NCI-H128 (cell line): ENCODE measurements at regions not wholly inside any gene's neighbourhood (a gene's known extent, or its start where the extent isn't known, plus 50 kb on each side); places are given as distances from the start of the nearest gene placed in this dataset.
"Not testable (repeated sequence)": the region's sequence is repeated elsewhere in the genome, so short reads cannot be mapped to it uniquely, and the experiment has no call there.

Source experiments
- DNase-seq: peaks from one replicate; lab custom pipeline; 2025; ENCODE audit not compliant: unreplicated experiment; lab: John Stamatoyannopoulos, UW

DNA sequence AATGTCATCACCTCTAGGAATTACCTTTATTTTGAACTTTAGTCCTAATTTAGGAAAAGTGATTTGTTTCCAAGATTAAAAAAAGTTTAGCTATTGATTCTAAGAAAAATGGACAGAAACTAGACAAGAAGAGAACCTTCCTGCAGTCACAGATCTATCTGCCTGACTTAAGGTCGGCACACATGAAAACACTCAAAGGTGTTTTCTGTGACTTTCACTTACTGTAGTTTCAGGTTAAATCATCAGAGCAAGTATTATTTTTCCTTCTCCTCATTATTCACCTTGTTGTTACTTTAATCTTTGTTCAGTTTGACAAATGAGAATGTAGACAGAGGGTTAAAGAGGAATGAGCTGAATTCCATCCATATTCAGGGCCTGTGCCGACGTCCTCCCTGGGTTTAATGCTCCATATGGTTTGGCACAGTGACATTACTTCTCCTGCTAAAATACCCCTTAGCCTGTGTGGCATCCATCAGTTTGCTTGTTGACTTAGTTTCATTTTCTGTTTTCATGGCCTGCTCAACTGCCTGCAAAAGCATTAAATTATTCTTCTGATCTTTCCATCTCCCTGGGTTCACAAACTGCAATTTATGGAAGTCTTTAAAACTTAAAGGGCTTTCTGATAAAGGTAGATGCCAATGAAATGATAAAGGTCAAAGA, 352.7 kb downstream of the NKX6-1 start:
- DNase-seq = no peak

DNA sequence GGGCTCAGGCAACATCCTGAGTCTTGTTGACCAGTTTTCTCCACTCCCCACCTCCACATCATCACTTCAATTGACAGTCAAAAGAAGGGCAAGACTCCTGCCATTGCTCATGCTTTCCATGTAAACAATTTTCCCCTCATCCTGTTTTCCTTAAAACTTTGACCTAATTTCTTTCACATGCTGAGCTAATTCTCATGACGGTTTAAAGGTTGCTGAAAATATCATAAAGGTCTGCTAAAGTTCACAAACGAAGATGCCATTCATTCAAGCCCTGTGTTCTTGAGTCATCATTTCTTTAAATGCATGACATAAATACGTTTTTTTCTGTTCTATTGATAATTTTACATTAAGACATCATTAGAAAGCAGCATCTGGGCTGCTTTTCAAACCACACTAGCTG, 353.9 kb downstream of the NKX6-1 start:
- DNase-seq = no peak

DNA sequence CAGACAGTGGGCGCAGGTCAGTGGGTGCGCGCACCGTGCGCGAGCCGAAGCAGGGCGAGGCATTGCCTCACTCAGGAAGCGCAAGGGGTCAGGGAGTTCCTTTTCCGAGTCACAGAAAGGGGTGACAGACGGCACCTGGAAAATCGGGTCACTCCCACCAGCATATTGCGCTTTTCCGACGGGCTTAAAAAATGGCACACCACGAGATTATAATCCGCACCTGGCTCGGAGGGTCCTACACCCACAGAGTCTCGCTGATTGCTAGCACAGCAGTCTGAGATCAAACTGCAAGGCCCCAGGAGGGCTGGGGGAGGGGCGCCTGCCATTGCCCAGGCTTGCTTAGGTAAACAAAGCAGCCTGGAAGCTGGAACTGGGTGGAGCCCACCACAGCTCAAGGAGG, 372.2 kb downstream of the NKX6-1 start:
- not testable (repeated sequence) for DNase-seq

DNA sequence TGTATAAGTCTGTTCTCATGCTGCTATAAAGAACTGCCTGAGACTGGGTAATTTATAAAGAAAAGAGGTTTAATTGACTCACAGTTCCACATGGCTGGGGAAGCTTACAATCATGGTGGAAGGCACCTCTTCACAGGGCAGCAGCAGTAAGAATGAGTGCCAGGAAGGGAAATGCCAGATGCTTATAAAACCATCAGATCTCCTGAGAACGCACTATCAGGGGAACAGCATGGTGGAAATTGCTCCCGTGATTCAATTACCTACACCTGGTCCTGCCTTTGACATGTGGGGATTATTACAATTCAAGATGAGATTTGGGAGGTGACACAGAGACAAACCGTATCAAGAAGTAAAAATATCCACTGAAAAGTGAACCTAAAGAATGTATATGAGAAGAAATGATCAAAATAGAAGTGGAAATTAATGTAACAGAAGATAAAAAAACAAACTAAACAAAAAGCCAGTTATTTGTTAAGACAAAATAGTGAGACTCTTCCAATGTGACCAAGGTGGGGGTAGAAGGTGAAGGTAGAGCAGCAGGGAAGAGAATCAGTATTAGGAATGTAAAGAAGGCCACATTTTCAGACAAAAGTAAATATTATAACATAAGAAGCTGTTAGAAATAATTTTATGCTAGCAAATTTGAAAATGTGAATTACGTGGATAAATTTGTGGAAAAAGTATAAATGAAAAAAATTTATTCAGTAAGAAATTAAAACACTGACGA, 372.9 kb downstream of the NKX6-1 start:
- no peak for DNase-seq

DNA sequence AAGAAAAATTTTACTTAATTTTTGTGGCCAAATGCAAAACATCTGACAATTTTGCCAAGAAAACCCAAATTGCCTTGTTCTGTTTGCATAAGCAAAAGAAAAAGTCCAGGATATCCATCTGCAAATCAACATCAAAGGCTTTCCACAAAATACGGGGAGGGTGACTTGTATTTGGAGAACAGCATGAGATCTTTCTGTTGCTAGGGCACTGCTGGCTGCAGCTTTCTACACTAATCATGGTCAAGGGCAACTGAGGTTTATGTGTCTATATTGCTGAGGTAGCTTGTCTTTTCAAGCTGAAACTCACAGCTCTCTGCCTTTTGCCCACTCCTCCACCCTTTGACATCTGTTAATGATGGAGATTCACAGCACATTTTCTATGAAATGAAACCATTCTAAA, 389.1 kb downstream of the NKX6-1 start:
- DNase-seq = no peak

DNA sequence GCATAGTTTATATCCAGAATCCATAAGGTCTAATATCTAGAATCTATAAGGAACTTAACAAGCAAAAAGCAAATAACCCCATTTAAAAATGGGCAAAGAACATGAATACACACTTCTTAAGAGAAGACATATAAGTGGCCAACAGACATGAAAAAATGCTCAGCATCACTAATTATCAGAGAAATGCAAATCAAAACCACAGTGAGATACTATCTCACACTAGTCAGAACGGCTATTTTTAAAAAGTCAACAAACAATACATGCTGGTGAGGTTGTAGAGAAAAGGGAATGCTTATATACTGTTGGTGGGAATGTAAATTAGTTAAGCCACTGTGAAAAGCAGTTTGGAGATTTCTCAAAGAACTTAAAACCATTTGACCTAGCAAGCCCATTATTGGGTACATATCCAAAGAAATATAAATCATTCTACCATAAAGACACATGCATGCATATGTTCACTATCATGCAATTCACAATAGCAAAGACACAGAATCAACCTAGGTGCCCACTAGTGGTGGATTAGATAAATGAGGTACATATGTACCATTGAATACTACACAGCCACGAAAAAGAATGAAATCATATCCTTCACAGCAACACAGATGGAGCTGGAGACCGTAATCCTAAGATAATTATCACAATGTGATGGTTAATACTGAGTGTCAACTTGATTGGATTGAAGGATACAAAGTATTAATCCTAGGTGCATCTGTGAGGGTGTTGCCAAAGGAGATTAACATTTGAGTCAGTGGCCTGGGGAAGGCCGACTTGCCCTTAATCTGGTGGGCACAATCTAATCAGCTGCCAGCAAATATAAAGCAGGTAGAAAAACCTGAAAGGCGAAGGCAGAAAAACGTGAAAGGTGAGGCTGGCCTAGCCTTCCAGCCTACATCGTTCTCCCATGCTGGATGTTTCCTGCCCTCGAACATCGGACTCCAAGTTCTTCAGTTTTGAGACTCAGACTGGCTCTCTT, 397.2 kb downstream of the NKX6-1 start:
- DNase-seq = not testable (repeated sequence)

DNA sequence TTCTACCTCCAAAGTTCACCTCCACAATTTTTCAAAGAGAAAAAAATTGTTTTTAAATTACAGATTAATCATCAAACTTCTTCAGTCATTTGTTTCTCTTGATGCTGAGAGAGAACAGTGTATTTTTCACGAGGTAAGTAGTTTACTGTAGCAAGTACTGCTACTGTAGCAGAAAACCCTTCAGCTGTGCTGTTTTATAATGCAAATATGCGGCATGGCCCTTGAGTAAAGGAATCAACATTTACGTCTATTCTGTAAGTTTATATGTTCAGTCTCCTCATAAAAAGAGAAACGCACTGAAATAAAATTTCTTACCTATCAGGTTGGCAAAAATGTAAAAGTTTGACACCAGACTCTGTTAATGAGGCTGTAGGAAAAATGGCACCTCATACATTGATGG, 399.0 kb downstream of the NKX6-1 start:
- DNase-seq = no peak

DNA sequence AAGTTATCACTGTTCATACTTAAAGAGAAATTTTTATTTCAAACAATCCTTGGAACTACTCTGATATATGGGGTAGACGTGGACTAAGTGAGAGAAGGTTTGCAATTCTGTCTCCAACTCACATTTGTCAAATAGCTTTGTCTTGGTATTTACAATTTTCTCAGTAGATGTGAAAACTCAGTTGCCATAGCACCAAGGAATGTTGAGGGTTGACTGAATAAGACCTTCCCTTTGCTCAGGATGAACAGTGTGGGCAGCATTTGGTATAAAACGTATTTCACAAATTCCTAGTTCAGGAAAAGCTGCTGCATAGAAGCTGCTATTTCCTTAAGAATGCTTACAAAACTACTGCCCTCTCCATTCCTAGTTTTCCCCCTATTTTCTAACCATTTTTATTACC, 399.5 kb downstream of the NKX6-1 start:
- no peak for DNase-seq

DNA sequence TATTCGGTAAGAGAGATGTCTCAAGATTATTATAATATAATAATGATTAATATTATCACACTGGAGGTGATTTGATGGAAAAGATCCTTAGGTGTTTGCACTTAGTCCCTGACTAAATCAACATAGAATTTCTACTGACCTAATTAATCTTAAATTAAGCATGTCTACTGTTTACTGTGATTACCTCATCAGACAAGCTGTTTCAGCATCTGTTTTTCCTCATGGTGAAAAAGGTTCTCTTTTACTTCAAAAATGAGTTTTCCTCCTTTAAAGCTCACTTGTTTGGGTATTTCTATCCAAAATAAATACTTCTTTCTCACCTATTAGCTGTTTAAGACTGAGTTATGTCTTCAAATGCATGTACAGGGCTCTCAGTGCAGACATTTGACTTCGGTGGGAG, 407.8 kb downstream of the NKX6-1 start:
- DNase-seq = no peak

DNA sequence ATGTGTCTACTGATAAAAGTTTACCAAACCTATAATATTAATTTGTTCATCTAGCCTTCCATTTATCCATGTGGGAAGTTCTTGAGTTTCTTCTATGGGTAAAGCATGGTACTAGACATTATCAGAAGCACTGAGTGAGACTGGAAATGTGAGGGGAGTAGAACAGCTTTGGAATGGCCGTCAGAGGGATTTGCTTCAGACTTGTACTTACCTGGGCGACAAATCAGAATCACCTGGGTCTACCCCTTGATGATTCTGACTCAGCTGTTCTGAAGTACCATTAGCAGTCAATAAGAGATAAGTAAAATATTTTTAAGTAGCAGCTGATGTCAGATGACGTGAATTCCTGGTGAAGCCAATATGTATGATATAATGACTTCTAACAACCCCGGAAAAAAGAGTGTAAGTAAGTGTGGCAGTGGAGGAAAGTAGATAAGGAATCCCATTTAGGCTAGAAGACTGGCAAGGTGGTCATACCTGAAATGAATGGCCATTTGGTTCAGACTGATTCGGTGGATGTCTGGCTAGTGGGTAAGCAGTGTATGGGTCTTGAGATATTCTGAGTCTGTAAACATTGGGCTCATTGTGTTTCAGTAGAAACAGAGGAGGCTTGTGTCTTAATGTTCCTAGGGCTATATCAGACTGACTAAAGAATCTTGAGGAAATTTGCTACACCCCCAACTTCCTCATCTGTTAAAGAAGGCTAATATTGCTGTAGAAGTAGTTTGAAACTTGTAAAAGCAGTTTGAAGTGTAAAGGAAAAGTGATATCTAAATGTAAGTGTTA, 409.2 kb downstream of the NKX6-1 start:
- no peak for DNase-seq

DNA sequence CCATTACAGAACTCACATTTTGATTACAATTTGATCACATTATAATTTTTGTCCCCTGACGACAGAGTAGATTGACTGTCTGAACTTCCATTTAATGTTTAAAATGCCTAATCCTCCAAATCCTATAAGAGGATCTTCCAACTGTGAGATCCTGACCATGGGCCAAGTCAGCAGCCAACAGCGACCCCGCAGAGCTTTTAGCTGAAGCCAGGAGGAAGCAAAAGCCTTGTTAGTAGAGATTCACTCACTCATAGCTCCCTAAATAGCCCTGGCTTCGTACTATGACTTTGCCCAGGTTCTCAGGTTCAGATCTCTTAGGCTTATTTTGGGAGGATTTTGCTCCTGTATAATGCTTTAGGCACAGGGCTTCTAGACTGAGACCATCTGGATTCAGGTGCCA, 413.1 kb downstream of the NKX6-1 start:
- DNase-seq = no peak

DNA sequence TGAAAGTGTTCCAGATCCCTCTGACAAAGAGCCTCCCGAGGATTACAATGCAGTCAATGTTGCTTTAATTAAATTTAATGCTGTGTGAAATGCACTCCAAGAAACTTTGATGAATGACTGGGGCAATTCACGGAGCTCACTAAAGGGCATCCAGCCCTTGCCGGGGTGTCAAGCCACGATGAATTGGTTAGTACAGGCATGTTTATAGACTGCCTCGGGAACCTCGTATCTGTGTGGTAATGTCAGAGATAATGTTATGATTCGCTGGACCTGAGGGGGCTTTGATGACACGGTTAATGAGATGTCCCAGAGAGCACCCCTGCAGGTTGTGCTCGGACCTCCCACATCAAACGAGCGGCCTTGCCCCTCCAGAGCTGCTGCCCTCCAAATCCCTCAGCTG, 428.8 kb downstream of the NKX6-1 start:
- no peak for DNase-seq

DNA sequence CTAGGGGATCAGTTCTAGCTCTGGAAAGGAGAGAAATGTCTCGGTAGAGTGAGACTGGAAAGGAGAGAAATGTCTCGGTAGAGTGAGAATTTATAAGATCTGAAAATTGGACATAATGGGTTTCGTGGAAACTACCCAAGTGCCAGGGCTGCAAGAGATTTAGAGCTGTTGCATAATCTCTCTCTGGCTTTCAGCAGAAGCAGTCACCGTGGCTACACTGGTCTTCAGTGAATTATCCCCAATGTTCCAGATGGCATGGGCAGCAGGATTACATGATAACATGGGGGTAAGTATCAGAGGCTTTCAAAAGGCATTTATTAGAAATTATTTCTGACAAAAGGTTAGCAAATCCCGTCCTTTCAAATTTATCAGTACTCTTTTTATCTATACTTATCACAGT, 435.5 kb downstream of the NKX6-1 start:
- no peak for DNase-seq

DNA sequence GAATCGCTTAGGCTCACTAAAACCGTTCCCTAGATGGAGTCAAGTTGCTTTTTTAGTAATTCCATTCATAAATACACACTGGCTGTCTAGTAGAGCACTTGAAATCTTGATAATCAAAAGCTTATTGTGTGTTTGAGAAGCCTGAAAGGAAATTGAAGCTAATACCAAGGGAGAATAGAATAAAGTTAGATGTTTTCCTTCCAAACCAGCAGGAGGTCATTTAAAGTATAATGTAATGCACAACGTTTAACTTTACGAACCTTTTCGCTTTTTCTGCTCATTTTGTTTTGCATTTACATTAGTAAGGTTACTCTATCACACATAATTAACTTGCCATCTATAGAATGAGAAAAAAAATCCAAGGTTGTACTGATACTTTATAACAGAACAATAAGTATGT, 440.9 kb downstream of the NKX6-1 start:
- no peak for DNase-seq

DNA sequence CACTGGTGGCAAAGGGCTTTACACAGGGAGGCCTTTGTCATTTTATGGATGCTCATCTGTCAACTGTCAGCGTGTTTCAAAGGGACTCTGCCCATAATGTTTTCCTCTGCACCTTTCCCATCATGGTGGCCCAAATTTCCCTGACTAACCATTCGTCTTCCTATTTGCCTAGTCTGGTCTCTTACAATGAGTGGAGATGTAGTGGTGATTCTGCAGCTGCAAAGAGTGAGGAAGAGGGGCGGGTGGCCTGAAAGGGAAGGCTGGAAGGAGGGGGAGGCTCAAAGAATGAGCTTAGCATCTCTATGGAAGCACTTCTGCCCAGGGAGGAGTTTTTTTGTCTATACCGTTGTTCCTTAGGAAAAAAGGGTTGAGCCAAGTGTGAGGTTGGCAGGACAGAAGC, 447.5 kb downstream of the NKX6-1 start:
- no peak for DNase-seq

DNA sequence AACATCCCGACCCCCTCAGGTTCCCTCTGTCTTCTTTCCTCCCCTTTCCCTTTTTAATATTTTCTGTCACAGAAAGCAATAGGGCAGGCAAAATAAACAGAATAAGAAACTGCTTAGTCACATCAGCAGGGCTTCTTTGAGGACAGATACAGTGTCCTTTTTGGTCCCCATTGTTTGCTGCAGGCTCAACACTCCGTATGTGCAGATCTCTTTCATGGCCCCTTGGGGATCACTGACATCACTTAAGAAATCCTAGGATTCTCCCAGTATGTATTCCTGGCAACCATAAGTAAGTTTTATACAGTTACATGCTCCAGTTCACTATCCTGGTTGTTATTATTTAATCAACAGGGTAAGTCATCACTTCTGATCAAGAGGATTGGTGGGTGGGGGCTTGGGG, 448.0 kb downstream of the NKX6-1 start:
- DNase-seq = no peak

DNA sequence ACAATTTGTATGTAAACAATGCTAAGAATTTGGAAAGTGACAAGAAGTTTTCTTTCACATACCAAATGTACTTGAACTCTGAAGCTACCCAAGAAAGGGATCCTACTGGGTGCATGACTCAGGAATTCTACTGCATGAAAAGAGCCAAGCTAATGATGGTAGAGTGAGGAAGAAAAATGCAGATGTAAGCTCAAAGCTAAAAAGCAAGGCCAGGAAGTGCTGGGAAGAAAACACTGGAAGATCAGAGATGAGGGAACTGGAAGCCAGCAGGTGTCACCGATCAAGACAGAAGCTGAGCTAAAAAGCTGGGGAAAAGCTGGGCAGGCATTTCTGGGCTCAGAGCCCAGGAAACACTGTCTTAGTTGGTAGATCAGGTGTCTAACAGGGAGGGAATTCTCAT, 449.1 kb downstream of the NKX6-1 start:
- DNase-seq = no peak

DNA sequence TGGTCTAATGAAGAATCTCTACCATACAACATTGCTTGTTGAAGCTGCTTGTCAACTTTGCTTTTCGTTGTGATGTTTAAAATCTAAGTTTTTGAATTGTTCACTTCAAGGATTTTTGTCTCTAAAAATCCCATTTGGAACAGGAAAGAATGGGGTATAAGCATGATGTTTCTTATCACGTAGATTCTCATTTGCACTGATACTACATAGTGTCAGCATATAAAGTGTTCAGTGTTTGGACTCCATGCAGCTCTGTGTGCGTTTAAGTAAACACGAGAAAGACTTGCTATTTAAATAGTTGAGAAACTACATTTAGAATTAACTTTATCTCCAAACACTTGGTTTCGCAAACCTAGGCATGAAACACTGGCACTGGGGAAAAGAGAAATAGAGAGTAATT, 452.5 kb downstream of the NKX6-1 start:
- DNase-seq = no peak

DNA sequence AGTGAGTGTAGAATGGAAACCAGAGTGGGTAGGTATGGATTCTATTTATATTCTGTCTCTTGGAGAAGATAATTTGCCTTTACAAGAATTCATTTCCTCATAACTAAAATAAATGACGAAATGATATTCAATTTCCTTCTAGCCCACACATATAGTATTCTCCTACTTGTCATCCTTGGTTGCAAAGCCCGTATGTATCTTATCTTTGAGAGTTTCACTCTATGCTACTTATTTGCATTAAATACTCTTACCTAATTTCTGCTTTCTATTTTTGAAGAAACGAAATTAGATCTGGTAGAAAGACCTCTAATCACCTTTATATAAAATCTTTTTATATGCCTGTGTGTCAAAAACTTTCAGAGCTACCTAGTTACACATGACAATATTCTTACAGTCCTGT, 457.7 kb downstream of the NKX6-1 start:
- DNase-seq = no peak

DNA sequence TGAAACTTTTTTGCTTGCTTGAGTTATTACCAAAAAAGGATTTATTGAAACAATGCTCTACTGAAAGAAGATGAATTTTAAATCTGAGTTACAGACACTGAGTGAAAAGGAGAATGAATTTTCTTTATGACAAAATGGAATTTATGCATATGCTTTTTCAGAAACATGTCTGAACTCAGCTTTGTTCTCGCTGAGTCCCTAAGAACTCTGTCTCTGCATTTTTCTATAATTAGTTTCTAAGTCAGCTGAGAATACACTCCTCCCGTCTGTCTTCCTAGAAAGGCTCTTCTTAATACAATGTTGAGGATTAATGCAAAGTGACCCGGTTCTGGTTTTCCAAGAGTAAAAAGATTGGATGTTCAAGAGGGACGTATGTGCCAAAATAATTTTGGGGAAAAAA, 463.5 kb downstream of the NKX6-1 start:
- no peak for DNase-seq

DNA sequence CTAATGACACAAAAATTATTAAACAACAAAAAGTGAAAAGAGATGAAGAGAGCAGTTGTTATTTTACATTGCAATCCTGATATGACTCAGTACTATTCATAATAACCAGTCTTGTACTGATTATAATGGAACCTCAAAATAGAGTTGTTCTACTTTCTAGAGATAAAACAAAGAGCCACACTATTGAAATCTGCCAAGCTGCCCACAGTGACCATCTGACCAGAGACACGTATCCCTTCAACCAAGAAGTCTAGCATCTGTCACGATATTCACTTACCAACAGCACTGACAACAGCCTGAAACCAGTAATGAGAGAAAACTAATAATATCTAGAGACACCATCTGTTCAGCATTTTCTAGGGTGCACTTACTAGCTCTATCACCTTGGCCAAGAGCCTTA, 466.7 kb downstream of the NKX6-1 start:
- DNase-seq = no peak
